Astrocyte (in vitro differentiated cells and primary cell): ENCODE measurements at regions not wholly inside any gene's neighbourhood (a gene's known extent, or its start where the extent isn't known, plus 50 kb on each side); places are given as distances from the start of the nearest gene placed in this dataset.

Source experiments
- CTCF ChIP-seq: IDR thresholded peaks from 2 replicates; pipeline ENCODE4 v1.5.1; 2011; ENCODE audit warnings: low read depth, mild to moderate bottlenecking, inconsistent platforms, low read length, moderate library complexity; ENCODE audit not compliant: insufficient read depth
- EZH2 ChIP-seq: IDR thresholded peaks from 2 replicates; pipeline ENCODE4 v1.6.1; 2012; ENCODE audit warnings: mild to moderate bottlenecking, low read length, inconsistent platforms; ENCODE audit not compliant: insufficient read depth

GRCh38 chr2:52000151-52000855, 968.4 kb upstream of the NRXN1 start:
- TF ChIP-seq CTCF (no peak), EZH2 (no peak)
